Heart right ventricle (tissue), 16 donors: ENCODE measurements at regions not wholly inside any gene's neighbourhood (a gene's known extent, or its start where the extent isn't known, plus 50 kb on each side); places are given as distances from the start of the nearest gene placed in this dataset.

Experiments
- ATAC-seq, 8 donors: fragments of 200-7000 bp; cut with Tn5 transposase; one replicate each; pipeline ENCODE4 v1.9.1; 2020; ENCODE audit warnings: mild to moderate bottlenecking in 8 of 8, moderate library complexity in 8 of 8, moderate number of reproducible peaks in 1 of 8
- DNase-seq, 2 donors: peaks; one replicate each; pipeline ENCODE4 v3.0.0-alpha.2; 2020
- H3K27ac ChIP-seq, 10 donors: fragments of 200-600 bp; sonication (generic) in 2 of 10; one replicate each; pipeline versions ENCODE4 v1.5.0 to v1.8.0; 2020 to 2022; ENCODE audit warnings: mild to moderate bottlenecking in 3 of 10
- H3K27me3 ChIP-seq, 7 donors: fragments of 200-600 bp; one replicate each; pipeline ENCODE4 v1.8.0; 2021 to 2022; ENCODE audit warnings: mild to moderate bottlenecking in 2 of 7
- H3K36me3 ChIP-seq, 9 donors: fragments of 200-600 bp; sonication (generic) in 1 of 9; one replicate each; pipeline versions ENCODE4 v1.5.0 to v1.8.0; 2020 to 2022; ENCODE audit warnings: mild to moderate bottlenecking in 2 of 9
- H3K4me1 ChIP-seq, 9 donors: fragments of 200-600 bp; sonication (generic) in 1 of 9; one replicate each; pipeline versions ENCODE4 v1.5.0 to v1.8.0; 2020 to 2022; ENCODE audit warnings: mild to moderate bottlenecking in 4 of 9
- H3K4me3 ChIP-seq, 10 donors: fragments of 200-600 bp; sonication (generic) in 2 of 10; one replicate each; pipeline versions ENCODE4 v1.5.0 to v1.8.0; 2020 to 2022; ENCODE audit warnings: mild to moderate bottlenecking in 7 of 10, moderate library complexity in 2 of 10
- H3K9me3 ChIP-seq, 11 donors: fragments of 200-600 bp in 10 of 11; sonication (generic) in 2 of 11; one replicate each; pipeline versions ENCODE4 v1.5.0 to v1.8.0; 2013 to 2022; ENCODE audit warnings: mild to moderate bottlenecking in 2 of 11, control low read depth in 1 of 11, moderate library complexity in 1 of 11
- CTCF ChIP-seq, 9 donors: fragments of 200-600 bp; sonication (generic) in 2 of 9; IDR thresholded peaks; one replicate each; pipeline versions ENCODE4 v1.5.0 to v1.8.0; 2021 to 2022; ENCODE audit warnings: antibody characterized with exemption in 9 of 9, mild to moderate bottlenecking in 5 of 9, moderate library complexity in 1 of 9
- WGBS, 2 donors: extraction: QIAGEN DNeasy Blood & Tissue Kit; methylation state at CpG; one replicate each; pipeline ENCODE4 v1.1.7; 2013; ENCODE audit warnings: inconsistent platforms in 1 of 2; 5-methylcytosine and 5-hydroxymethylcytosine counted together
- intact Hi-C, 10 donors: fragments of 100-400 bp; cut with DNase I; formaldehyde crosslinking; loops; one replicate each; pipeline versions ENCODE4 v1.11.1 to v1.14.2; 2022
- donor health status: Arrhythmogenic right ventricular cardiomyopathy.
- donor health status: ischemic (EF 13 %, LVEDD 7.1; RV severe dilation, severe dysfunction).
- donor health status: healthy with polysubstance abuse.
- donor health status: DM: no; HTN: yes; CAD: no.
- donor health status: DM: no; HTN: no; CAD: no.
- donor health status: ischemic (EF 25% LVEDD 6.9; RV normal size, moderate dysfunction).
- donor health status: ischemic (EF 25% LVEDD 5.7; RV mildly dilated, moderate dysfunction).
- donor health status: healthy.
- donor health status: DM: yes; HTN: yes; CAD: no.
- donor health status: Ischemic cardiomyopathy.
- donor health status: ischemic (EF 35%, LVEDD 5.7; RV mildly dilated, moderate dysfunction).
- donor health status: nonischemic (EF 11% LVEDD 7.7; RV severe dilation, severe dysfunction).
- donor health status: DM: yes; HTN: yes; CAD: no.
- donor health status: PGD.
- donor health status: ischemic (EF 29% LVEDD 5.4; RV normal size, mild dysfunction).
- donor health status: nonischemic (EF 23%, LVEDD 6.1; RV moderate dilation, normal function).

GRCh38 chr10:6915307-6915706, 335.2 kb upstream of the PRKCQ start:
- DNase-seq (no peak), ATAC-seq (no peak)
- no peak for TF ChIP-seq CTCF (IDR thresholded peaks at IDR 0.05)
- no peak overlapping the region for H3K4me3 ChIP-seq
- H3K27me3 ChIP-seq = peaks cover 0 to 3% (median 0%) of the 10 kb centered on the region in 7 donors
- H3K27ac ChIP-seq = no peak overlapping the region
- WGBS, 2 donors = 86 to 93% methylated on average over 3 of the region's 3 CpGs
- peaks cover 0 to 19% (median 0%) of the 10 kb centered on the region in 9 donors for H3K4me1 ChIP-seq
- H3K36me3 ChIP-seq = no peaks in the 10 kb centered on the region
- H3K9me3 ChIP-seq = no peaks in the 10 kb centered on the region
- intact Hi-C loops = loop anchor here in 2 of 10 donors (5.0 kb wide), 1 partner anchor 502 kb away; no protein-coding TSS in a partner anchor

GRCh38 chr10:6912929-6913328, 332.9 kb upstream of the PRKCQ start:
- peaks cover 0 to 14% (median 0%) of the 10 kb centered on the region in 9 donors for H3K4me1 ChIP-seq
- intact Hi-C loops = no loop called here
- TF ChIP-seq CTCF (IDR thresholded peaks at IDR 0.05) = no peak
- no peaks in the 10 kb centered on the region for H3K36me3 ChIP-seq
- H3K9me3 ChIP-seq = peaks cover 0 to 10% (median 0%) of the 10 kb centered on the region in 11 donors
- H3K27ac ChIP-seq = peak overlapping the region in 1 of 10 donors; percentile 58
- DNase-seq (no peak), ATAC-seq (peak in 1 of 8 donors; percentile 53)
- no peaks in the 10 kb centered on the region for H3K27me3 ChIP-seq
- H3K4me3 ChIP-seq = no peak overlapping the region
- WGBS, 2 donors = 31 to 37% methylated on average over 2 of the region's 2 CpGs

GRCh38 chr10:6912424-6912823, 332.3 kb upstream of the PRKCQ start:
- Histone ChIP-seq H3K27ac (peak overlapping the region in 1 of 10 donors; percentile 14), H3K9me3 (peaks cover 0 to 10% (median 0%) of the 10 kb centered on the region in 11 donors), H3K27me3 (no peaks in the 10 kb centered on the region), H3K36me3 (no peaks in the 10 kb centered on the region), H3K4me3 (no peak overlapping the region), H3K4me1 (peaks cover 0 to 14% (median 0%) of the 10 kb centered on the region in 9 donors)
- ATAC-seq (peak in 1 of 8 donors; percentile 15), DNase-seq (no peak)
- 43 to 44% methylated on average over 5 of the region's 5 CpGs for WGBS, 2 donors
- TF ChIP-seq CTCF (IDR thresholded peaks at IDR 0.05) = no peak
- intact Hi-C loops = no loop called here

- ATAC-seq = no peak
- no peak for TF ChIP-seq CTCF (IDR thresholded peaks at IDR 0.05)
- DNase-seq = no peak
- Histone ChIP-seq H3K9me3 (peaks cover 0 to 10% (median 0%) of the 10 kb centered on the region in 11 donors), H3K27me3 (no peaks in the 10 kb centered on the region), H3K36me3 (no peaks in the 10 kb centered on the region), H3K27ac (peak overlapping the region in 1 of 10 donors; percentile 14), H3K4me1 (peaks cover 0 to 14% (median 0%) of the 10 kb centered on the region in 9 donors), H3K4me3 (no peak overlapping the region)
- intact Hi-C loops = no loop called here
- WGBS, 2 donors = 90 to 91% methylated on average over 2 of the region's 2 CpGs
Measured at GRCh38 chr10:6912021-6912420, 331.9 kb upstream of the PRKCQ start.
